ENCODE measurements at regions not wholly inside any gene's neighbourhood (a gene's known extent, or its start where the extent isn't known, plus 50 kb on each side); places are given as distances from the start of the nearest gene placed in this dataset.
"Not testable (repeated sequence)": the region's sequence is repeated elsewhere in the genome, so short reads cannot be mapped to it uniquely, and the experiment has no call there.

DNA sequence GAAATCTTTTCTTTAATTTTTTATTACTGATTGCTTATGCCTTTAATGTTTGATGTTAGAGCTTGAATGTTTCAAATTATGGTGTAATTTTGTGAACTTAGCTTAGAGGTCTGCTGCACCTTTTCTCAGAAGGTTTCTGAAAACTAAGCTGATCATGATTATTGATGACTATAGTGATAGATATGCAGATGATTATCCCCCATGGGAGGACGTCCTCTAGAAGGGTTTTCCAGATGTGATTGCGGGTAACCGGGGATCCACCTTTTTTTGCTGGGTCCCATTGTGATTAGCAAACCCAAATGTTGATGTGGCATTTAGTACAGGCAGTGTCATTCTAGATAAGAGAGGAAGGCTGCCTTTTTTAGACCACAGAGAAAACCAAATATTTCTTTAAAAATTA, 272.9 kb downstream of the FBXO8 start:
- Histone ChIP-seq H3K36me3 (no peaks in the 10 kb centered on the region), H3K27ac (no peak overlapping the region), H3K4me1 (no peaks in the 10 kb centered on the region), H3K27me3 (no peaks in the 10 kb centered on the region), H3K9me3 (no peaks in the 10 kb centered on the region), H3K4me3 (no peak overlapping the region)
- TF ChIP-seq EP300 (IDR thresholded peaks at IDR 0.05; ENCODE audit: low read depth), result no peak
- TF ChIP-seq, protein P1, sequence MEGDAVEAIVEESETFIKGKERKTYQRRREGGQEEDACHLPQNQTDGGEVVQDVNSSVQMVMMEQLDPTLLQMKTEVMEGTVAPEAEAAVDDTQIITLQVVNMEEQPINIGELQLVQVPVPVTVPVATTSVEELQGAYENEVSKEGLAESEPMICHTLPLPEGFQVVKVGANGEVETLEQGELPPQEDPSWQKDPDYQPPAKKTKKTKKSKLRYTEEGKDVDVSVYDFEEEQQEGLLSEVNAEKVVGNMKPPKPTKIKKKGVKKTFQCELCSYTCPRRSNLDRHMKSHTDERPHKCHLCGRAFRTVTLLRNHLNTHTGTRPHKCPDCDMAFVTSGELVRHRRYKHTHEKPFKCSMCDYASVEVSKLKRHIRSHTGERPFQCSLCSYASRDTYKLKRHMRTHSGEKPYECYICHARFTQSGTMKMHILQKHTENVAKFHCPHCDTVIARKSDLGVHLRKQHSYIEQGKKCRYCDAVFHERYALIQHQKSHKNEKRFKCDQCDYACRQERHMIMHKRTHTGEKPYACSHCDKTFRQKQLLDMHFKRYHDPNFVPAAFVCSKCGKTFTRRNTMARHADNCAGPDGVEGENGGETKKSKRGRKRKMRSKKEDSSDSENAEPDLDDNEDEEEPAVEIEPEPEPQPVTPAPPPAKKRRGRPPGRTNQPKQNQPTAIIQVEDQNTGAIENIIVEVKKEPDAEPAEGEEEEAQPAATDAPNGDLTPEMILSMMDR (IDR thresholded peaks at IDR 0.05), result no peak
- TF ChIP-seq POLR2A (IDR thresholded peaks at IDR 0.05), result no peak
- no peak for TF ChIP-seq POLR2AphosphoS5 (IDR thresholded peaks at IDR 0.05)
- 82 to 100% methylated on average over 2 to 3 of the region's 3 CpGs for WGBS, 2 donors (ENCODE audit: low coverage in 1 of 2)
- in situ Hi-C loops (cut with MboI; ENCODE audit: low pct_ligation_motif_present in 1 of 4, low pct_unique_long_range_greater_than_20kb in 1 of 4, low sequenced_read_pairs in 3 of 4), result no loop called here
- intact Hi-C loops (cut with DNase I; ENCODE audit: low total_unique reads), result no loop called here
- DNase-seq, result no peak

DNA sequence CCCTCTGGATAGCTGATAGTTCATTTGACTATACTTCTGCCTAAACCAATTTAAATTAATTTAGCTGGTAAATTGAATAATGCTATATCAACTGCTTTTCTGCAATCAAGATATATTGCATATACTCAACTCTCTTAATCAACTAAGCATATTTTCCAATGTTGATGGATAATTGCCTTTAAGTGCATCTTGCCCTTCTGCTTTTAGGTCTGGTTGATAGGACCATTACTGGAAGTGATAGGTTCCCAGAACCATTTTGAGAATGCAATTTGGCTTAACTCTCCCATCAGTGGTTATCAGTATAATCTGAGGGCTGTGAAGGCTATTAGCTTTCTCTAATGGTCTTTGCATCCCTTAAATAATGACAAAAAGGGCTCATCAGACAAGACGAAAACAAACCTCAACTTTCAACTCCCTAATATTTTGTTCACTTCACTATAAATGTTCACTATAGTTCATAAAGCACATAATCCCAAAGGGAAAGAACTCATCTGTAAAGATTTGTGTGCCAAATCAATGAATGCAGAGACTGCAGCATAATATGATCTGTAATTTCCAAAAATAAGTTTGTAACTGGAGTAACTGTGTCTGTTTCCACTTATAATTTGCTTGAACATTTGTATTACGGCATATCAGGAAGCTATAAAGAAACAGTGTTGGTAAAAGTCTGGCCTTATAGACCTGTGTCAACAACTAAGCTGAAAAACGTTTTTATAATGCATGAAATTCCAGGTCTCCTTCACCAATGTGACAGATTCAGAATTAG, 273.6 kb downstream of the FBXO8 start:
- TF ChIP-seq POLR2A (IDR thresholded peaks at IDR 0.05) (no peak), EP300 (IDR thresholded peaks at IDR 0.05; ENCODE audit: low read depth) (no peak), POLR2AphosphoS5 (IDR thresholded peaks at IDR 0.05) (no peak)
- TF ChIP-seq, protein P1 (IDR thresholded peaks at IDR 0.05), result no peak
- Histone ChIP-seq H3K4me1 (no peaks in the 10 kb centered on the region), H3K4me3 (no peak overlapping the region), H3K36me3 (no peaks in the 10 kb centered on the region), H3K27ac (no peak overlapping the region), H3K27me3 (no peaks in the 10 kb centered on the region), H3K9me3 (no peaks in the 10 kb centered on the region)
- WGBS, 2 donors (ENCODE audit: low coverage in 1 of 2), result 40% methylated on average over 3 of the region's 3 CpGs
- in situ Hi-C loops (cut with MboI; ENCODE audit: low pct_ligation_motif_present in 1 of 4, low pct_unique_long_range_greater_than_20kb in 1 of 4, low sequenced_read_pairs in 3 of 4), result no loop called here
- intact Hi-C loops (cut with DNase I; ENCODE audit: low total_unique reads), result no loop called here
- no peak for DNase-seq

DNA sequence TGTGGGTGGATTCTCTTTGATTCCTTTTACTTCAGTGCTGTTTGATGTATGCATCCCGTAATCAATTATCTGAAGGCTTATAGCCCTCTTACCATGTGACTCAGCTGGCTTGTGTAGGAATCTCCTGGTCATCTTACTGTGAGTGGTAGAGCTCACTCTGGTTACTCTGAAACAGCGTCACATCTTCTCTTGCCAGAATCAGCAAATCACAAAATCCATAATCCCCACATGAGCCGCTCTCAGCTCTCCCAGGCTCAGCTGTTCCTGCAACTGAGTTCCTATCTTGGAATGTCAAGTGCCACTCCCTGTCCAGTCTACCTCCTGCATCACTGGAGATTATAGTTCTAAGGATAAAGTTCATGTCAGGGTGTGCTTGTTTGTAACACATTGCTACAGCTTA, 278.0 kb downstream of the FBXO8 start:
- in situ Hi-C loops (cut with MboI; ENCODE audit: low pct_ligation_motif_present in 1 of 4, low pct_unique_long_range_greater_than_20kb in 1 of 4, low sequenced_read_pairs in 3 of 4), result no loop called here
- no peaks in the 10 kb centered on the region for H3K4me1 ChIP-seq
- intact Hi-C loops (cut with DNase I; ENCODE audit: low total_unique reads), result no loop called here
- no peaks in the 10 kb centered on the region for H3K36me3 ChIP-seq
- 57 to 66% methylated on average over 1 to 3 of the region's 3 CpGs for WGBS, 2 donors (ENCODE audit: low coverage in 1 of 2)
- H3K27me3 ChIP-seq, result no peaks in the 10 kb centered on the region
- TF ChIP-seq POLR2AphosphoS5 (IDR thresholded peaks at IDR 0.05) (no peak), POLR2A (IDR thresholded peaks at IDR 0.05) (no peak), EP300 (IDR thresholded peaks at IDR 0.05; ENCODE audit: low read depth) (no peak)
- TF ChIP-seq, protein P1 (IDR thresholded peaks at IDR 0.05), result no peak
- no peaks in the 10 kb centered on the region for H3K9me3 ChIP-seq
- H3K4me3 ChIP-seq, result no peak overlapping the region
- DNase-seq, result no peak
- no peak overlapping the region for H3K27ac ChIP-seq

DNA sequence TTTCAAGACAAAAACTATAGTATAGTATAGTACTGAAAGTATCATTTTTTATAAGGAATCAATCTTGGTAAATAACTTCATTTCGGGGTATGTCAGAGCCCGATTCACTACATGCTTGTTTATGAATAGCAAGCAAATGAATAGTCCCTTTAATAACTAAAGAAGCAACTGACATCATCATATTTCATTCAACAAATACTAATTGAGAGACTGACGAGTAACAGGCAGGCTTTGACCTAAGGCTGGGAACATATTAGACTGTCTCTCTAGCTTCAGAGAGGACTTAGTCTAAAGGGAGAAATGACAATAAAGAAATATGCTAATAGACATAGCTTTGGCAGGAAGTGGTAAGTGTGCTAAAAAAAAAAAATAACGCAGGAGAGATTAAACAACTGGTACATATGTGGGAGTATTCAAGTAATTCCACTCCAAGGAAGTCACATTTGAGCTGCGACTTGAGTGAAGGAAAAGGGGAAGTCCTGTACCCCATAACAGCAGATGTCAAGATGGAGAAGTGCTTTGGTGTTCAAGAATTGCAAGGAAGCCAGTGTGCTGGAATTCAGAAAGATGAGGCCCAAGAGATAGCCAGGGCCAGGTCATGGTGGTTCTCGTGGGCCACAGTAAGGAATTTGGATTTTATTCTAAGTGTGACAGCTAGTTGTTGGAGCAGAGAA, 284.9 kb downstream of the FBXO8 start:
- intact Hi-C loops (cut with DNase I; ENCODE audit: low total_unique reads), result no loop called here
- 58 to 66% methylated on average over 2 to 6 of the region's 6 CpGs for WGBS, 2 donors (ENCODE audit: low coverage in 1 of 2)
- in situ Hi-C loops (cut with MboI; ENCODE audit: low pct_ligation_motif_present in 1 of 4, low pct_unique_long_range_greater_than_20kb in 1 of 4, low sequenced_read_pairs in 3 of 4), result no loop called here

DNA sequence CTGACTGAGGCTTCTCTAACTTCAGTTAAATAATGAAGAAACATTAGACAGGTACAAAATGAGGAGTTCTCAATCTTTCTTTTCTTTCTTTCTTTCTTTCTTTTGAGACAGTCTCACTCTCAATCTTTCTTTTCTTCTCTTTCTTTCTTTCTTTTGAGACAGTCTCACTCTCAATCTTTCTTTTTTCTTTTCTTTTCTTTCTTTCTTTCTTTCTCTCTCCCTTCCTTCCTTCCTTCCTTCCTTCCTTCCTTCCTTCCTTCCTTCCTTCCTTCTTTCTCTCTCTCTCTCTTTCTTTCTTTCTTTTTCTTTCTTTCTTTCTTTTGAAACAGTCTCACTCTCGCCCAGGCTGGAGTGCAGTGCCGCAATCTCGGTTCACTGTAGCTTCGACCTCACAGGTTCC, 287.7 kb downstream of the FBXO8 start:
- DNase-seq; H3K4me3 ChIP-seq; H3K27ac ChIP-seq; H3K36me3 ChIP-seq; H3K9me3 ChIP-seq; intact Hi-C loops (cut with DNase I; ENCODE audit: low total_unique reads); in situ Hi-C loops (cut with MboI; ENCODE audit: low pct_ligation_motif_present in 1 of 4, low pct_unique_long_range_greater_than_20kb in 1 of 4, low sequenced_read_pairs in 3 of 4); H3K4me1 ChIP-seq; H3K27me3 ChIP-seq: not testable (repeated sequence)
- 81 to 92% methylated on average over 3 to 4 of the region's 4 CpGs for WGBS, 2 donors (ENCODE audit: low coverage in 1 of 2)

More for the DNA sequence above, 284.9 kb downstream of the FBXO8 start:
- no peak overlapping the region for H3K27ac ChIP-seq
- no peaks in the 10 kb centered on the region for H3K36me3 ChIP-seq
- no peaks in the 10 kb centered on the region for H3K27me3 ChIP-seq
- H3K4me1 ChIP-seq, result no peaks in the 10 kb centered on the region
- DNase-seq, result no peak
- H3K4me3 ChIP-seq, result no peak overlapping the region
- H3K9me3 ChIP-seq, result no peaks in the 10 kb centered on the region
- TF ChIP-seq, protein P1 (IDR thresholded peaks at IDR 0.05), result no peak
- TF ChIP-seq POLR2AphosphoS5 (IDR thresholded peaks at IDR 0.05) (no peak), EP300 (IDR thresholded peaks at IDR 0.05; ENCODE audit: low read depth) (no peak), POLR2A (IDR thresholded peaks at IDR 0.05) (no peak)

Measured in transverse colon (tissue), 4 donors.